HEK293T (cell line): ENCODE measurements at regions not wholly inside any gene's neighbourhood (a gene's known extent, or its start where the extent isn't known, plus 50 kb on each side); places are given as distances from the start of the nearest gene placed in this dataset.

ENCODE experiments used
- CTCF ChIA-PET: fragments of 350-600 bp; formaldehyde crosslinking; extraction: SDS; loops from one replicate; lab custom pipeline; 2021; ENCODE audit warnings: antibody characterized with exemption, inconsistent platforms; lab: Yijun Ruan, JAX
- POLR2A ChIA-PET: fragments of 350-600 bp; formaldehyde crosslinking; extraction: SDS; loops from one replicate; lab custom pipeline; 2020; ENCODE audit warnings: antibody characterized with exemption, inconsistent platforms; lab: Yijun Ruan, JAX
- DNase-seq: peaks from one replicate; pipeline ENCODE4 v3.0.0; 2012; ENCODE audit warnings: mixed read lengths; ENCODE audit errors: extremely low spot score
- ARNT ChIP-seq: fragments of 450-650 bp; IDR thresholded peaks from 2 replicates; pipeline ENCODE4 v1.6.1; 2017; ENCODE audit warnings: mild to moderate bottlenecking
- BHLHE40 ChIP-seq: fragments of 450-650 bp; IDR thresholded peaks from 2 replicates; pipeline ENCODE4 v1.6.1; 2016; ENCODE audit warnings: mild to moderate bottlenecking, moderate library complexity, borderline replicate concordance
- CTBP1 ChIP-seq: fragments of 450-650 bp; IDR thresholded peaks from 2 replicates; pipeline ENCODE4 v1.6.1; 2016; ENCODE audit warnings: borderline replicate concordance
- ELF4 ChIP-seq: fragments of 450-650 bp; IDR thresholded peaks from 2 replicates; pipeline ENCODE4 v1.6.1; 2017; ENCODE audit warnings: antibody characterized with exemption
- FOXA1 ChIP-seq: fragments of 450-650 bp; IDR thresholded peaks from 2 replicates; pipeline ENCODE4 v1.6.1; 2016; ENCODE audit warnings: mild to moderate bottlenecking
- FOXK2 ChIP-seq: fragments of 450-650 bp; IDR thresholded peaks from 2 replicates; pipeline ENCODE4 v1.6.1; 2016; ENCODE audit warnings: mild to moderate bottlenecking
- FOXM1 ChIP-seq: fragments of 450-650 bp; IDR thresholded peaks from 2 replicates; pipeline ENCODE4 v1.6.1; 2017; ENCODE audit warnings: mild to moderate bottlenecking, borderline replicate concordance
- HDGF ChIP-seq: fragments of 450-650 bp; IDR thresholded peaks from 2 replicates; pipeline ENCODE4 v1.6.1; 2017; ENCODE audit warnings: antibody characterized with exemption, borderline replicate concordance
- L3MBTL2 ChIP-seq: fragments of 450-650 bp; conservative IDR thresholded peaks from 2 replicates; pipeline ENCODE4 v1.6.1; 2016; ENCODE audit warnings: mild to moderate bottlenecking
- LEF1 ChIP-seq: fragments of 450-650 bp; IDR thresholded peaks from 2 replicates; pipeline ENCODE4 v1.6.1; 2017; ENCODE audit warnings: mild to moderate bottlenecking, borderline replicate concordance
- NFRKB ChIP-seq: fragments of 450-650 bp; IDR thresholded peaks from 2 replicates; pipeline ENCODE4 v1.6.1; 2016; ENCODE audit warnings: mild to moderate bottlenecking, moderate library complexity
- PKNOX1 ChIP-seq: fragments of 450-650 bp; IDR thresholded peaks from 2 replicates; pipeline ENCODE4 v1.6.1; 2016
- SP1 ChIP-seq: fragments of 450-650 bp; IDR thresholded peaks from 2 replicates; pipeline ENCODE4 v1.6.1; 2017
- SUZ12 ChIP-seq: fragments of 450-650 bp; IDR thresholded peaks from 2 replicates; pipeline ENCODE4 v1.6.1; 2016; ENCODE audit warnings: mild to moderate bottlenecking
- TARDBP ChIP-seq: fragments of 450-650 bp; IDR thresholded peaks from 2 replicates; pipeline ENCODE4 v1.6.1; 2016
- ZNF384 ChIP-seq: fragments of 450-650 bp; IDR thresholded peaks from 2 replicates; pipeline ENCODE4 v1.6.1; 2016

GRCh38 chr13:77437267-77437666 lies 98.2 kb upstream of the SCEL start:
- ChIA-PET POLR2A (no interaction called here), CTCF (no interaction called here)
- TF ChIP-seq SUZ12 = no peak
- no peak for TF ChIP-seq FOXM1
- no peak for TF ChIP-seq FOXK2
- no peak for TF ChIP-seq LEF1
- TF ChIP-seq SP1 = no peak
- no peak for TF ChIP-seq ARNT
- no peak for TF ChIP-seq PKNOX1
- TF ChIP-seq HDGF = no peak
- TF ChIP-seq ZNF384 = no peak
- no peak for DNase-seq

DNA sequence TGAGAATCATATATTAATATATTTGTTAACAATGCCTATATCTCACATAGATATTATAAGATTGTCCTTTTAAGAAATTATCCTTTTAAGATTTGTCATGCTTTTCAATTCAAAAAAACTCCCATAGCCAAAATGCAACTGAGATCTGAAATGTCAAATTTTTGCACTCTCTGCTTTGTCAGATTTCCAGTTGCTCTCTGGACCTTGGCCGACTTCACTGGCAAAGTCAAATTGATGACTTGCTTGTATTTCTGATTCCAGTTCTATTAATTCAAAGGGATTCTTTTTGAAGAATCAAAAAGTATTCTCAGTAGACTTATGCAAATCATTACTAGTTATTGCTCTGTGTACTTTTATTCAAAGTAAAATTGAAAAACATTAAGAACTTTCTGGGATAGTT lies 101.2 kb upstream of the SCEL start:
- ChIA-PET CTCF (no interaction called here), POLR2A (no interaction called here)
- TF ChIP-seq ZNF384 (no peak), L3MBTL2 (no peak), ELF4 (no peak), FOXK2 (no peak), SUZ12 (no peak), SP1 (no peak), PKNOX1 (no peak), FOXA1 (no peak), BHLHE40 (no peak), HDGF (no peak), ARNT (no peak), LEF1 (no peak), CTBP1 (no peak), NFRKB (no peak), FOXM1 (no peak), TARDBP (no peak)
- DNase-seq = no peak

DNA sequence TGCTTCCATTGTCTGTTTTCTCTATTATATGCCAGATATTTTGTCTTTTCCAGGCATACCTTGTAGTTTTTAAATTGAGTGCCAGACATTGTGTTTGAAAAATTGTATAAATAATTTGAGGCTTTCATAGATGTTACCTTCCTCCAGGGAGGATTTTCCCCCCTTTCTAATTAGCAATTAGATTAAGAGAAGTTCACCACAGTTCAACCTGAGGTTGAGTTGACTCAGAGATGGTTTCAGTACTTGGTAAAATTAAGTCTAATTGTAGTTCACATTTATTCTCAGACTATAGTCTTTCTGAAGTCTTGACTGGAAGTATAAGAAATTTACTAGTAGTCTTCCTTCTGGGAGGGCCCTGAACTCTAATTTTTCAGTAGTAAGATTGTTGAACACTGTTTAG lies 104.1 kb upstream of the SCEL start:
- DNase-seq = no peak
- ChIA-PET POLR2A (no interaction called here), CTCF (interaction anchor here (0.7 kb wide), 1 partner anchor 320 kb away, joined by 3 read pairs; no protein-coding TSS in a partner anchor)
- TF ChIP-seq FOXA1 (no peak), FOXM1 (no peak), ARNT (no peak), NFRKB (no peak), ZNF384 (no peak), SP1 (no peak), HDGF (no peak), FOXK2 (no peak), CTBP1 (no peak), BHLHE40 (no peak), SUZ12 (no peak), TARDBP (no peak), LEF1 (no peak), PKNOX1 (no peak), L3MBTL2 (no peak), ELF4 (no peak)

DNA sequence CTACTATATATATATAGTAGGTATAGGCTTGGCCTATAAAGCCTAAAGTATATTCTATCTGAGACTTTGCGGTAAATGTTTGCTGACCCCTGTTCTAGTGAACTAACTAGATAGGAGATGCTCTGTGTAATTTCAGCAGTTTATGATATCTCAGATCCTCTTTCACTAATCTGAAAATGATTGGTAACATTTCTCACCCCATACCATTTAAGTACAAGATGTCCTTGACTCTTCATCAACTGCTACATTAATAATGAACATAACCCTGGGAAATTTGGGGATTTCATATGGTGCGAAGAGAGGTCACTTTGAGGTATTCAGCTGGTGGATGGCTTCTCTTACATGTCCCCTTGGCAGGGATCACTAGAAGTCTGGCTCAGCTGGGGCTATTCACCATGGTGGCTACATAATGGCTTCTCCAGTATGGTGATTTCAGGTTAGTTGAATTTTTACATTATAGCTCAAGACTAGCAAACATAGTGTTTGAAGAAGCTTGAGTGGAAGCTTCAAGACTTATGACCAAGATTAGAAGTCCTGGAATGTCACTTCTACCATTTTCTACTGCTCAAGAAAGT lies 103.6 kb upstream of the MYCBP2 start:
- POLR2A ChIA-PET = no interaction called here
- no peak for TF ChIP-seq FOXM1
- no peak for TF ChIP-seq ARNT
- TF ChIP-seq TARDBP = no peak
- TF ChIP-seq ZNF384 = no peak
- no peak for DNase-seq
- CTCF ChIA-PET = no interaction called here

GRCh38 chr13:77429320-77430142 lies 102.6 kb upstream of the MYCBP2 start:
- no peak for TF ChIP-seq ZNF384
- TF ChIP-seq TARDBP = no peak
- no peak for TF ChIP-seq NFRKB
- no peak for TF ChIP-seq SP1
- no peak for TF ChIP-seq CTBP1
- no peak for TF ChIP-seq ELF4
- TF ChIP-seq HDGF = no peak
- TF ChIP-seq L3MBTL2 = no peak
- no peak for TF ChIP-seq SUZ12
- no peak for TF ChIP-seq FOXA1
- no peak for TF ChIP-seq FOXM1
- no peak for TF ChIP-seq ARNT
- no peak for TF ChIP-seq BHLHE40
- TF ChIP-seq PKNOX1 = no peak
- TF ChIP-seq LEF1 = no peak
- TF ChIP-seq FOXK2 = no peak
- DNase-seq = no peak
- CTCF ChIA-PET = interaction anchor here (0.7 kb wide), 1 partner anchor 99 kb away, joined by 3 read pairs; no protein-coding TSS in a partner anchor
- POLR2A ChIA-PET = no interaction called here
